ENCODE measurements at regions not wholly inside any gene's neighbourhood (a gene's known extent, or its start where the extent isn't known, plus 50 kb on each side); places are given as distances from the start of the nearest gene placed in this dataset.

- Histone ChIP-seq H3K27me3 (ENCODE audit: insufficient read depth, low read length) (no peaks in the 10 kb centered on the region), H3K4me3 (ENCODE audit: low read depth, low read length, poor library complexity, severe bottlenecking) (no peak overlapping the region), H3K9ac (ENCODE audit: low read length) (no peak overlapping the region), H3K36me3 (ENCODE audit: insufficient read depth, low read length) (no peaks in the 10 kb centered on the region), H3K9me3 (ENCODE audit: low read length) (no peaks in the 10 kb centered on the region), H2AFZ (ENCODE audit: low read length) (no peak overlapping the region), H3K27ac (ENCODE audit: low read depth, low read length, poor library complexity, severe bottlenecking) (no peak overlapping the region), H3F3A (ENCODE audit: insufficient read depth, low read length) (no peaks in the 10 kb centered on the region), H3K4me1 (ENCODE audit: insufficient read depth, low read length, severe bottlenecking) (no peaks in the 10 kb centered on the region), H4K20me1 (ENCODE audit: insufficient read depth, low read length) (no peaks in the 10 kb centered on the region), H3K79me2 (ENCODE audit: insufficient read depth, low read length) (no peaks in the 10 kb centered on the region), H3K4me2 (ENCODE audit: low read length) (no peak overlapping the region), H3K9me2 (ENCODE audit: low read depth, low read length) (no peaks in the 10 kb centered on the region)
- TF ChIP-seq CTCF (IDR thresholded peaks at IDR 0.05; ENCODE audit: low read length) (no peak), EZH2 (IDR thresholded peaks at IDR 0.05; ENCODE audit: borderline replicate concordance, low read length) (no peak)
Measured at GRCh38 chr6:122126894-122127293, 272.6 kb upstream of the HSF2 start.

GRCh38 chr6:122128445-122128844 lies 271.0 kb upstream of the HSF2 start:
- TF ChIP-seq EZH2 (IDR thresholded peaks at IDR 0.05; ENCODE audit: borderline replicate concordance, low read length) = no peak
- no peak for TF ChIP-seq CTCF (IDR thresholded peaks at IDR 0.05; ENCODE audit: low read length)
- Histone ChIP-seq H3F3A (ENCODE audit: insufficient read depth, low read length) (no peaks in the 10 kb centered on the region), H3K4me2 (ENCODE audit: low read length) (no peak overlapping the region), H3K9me2 (ENCODE audit: low read depth, low read length) (no peaks in the 10 kb centered on the region), H3K4me3 (ENCODE audit: low read depth, low read length, poor library complexity, severe bottlenecking) (no peak overlapping the region), H3K27ac (ENCODE audit: low read depth, low read length, poor library complexity, severe bottlenecking) (no peak overlapping the region), H4K20me1 (ENCODE audit: insufficient read depth, low read length) (no peaks in the 10 kb centered on the region), H3K9me3 (ENCODE audit: low read length) (no peaks in the 10 kb centered on the region), H3K79me2 (ENCODE audit: insufficient read depth, low read length) (no peaks in the 10 kb centered on the region), H3K9ac (ENCODE audit: low read length) (no peak overlapping the region), H3K4me1 (ENCODE audit: insufficient read depth, low read length, severe bottlenecking) (no peaks in the 10 kb centered on the region), H3K36me3 (ENCODE audit: insufficient read depth, low read length) (no peaks in the 10 kb centered on the region), H2AFZ (ENCODE audit: low read length) (no peak overlapping the region), H3K27me3 (ENCODE audit: insufficient read depth, low read length) (no peaks in the 10 kb centered on the region)

- Histone ChIP-seq H3K4me3 (ENCODE audit: low read depth, low read length, poor library complexity, severe bottlenecking) (no peak overlapping the region), H3K9me3 (ENCODE audit: low read length) (no peaks in the 10 kb centered on the region), H3K4me1 (ENCODE audit: insufficient read depth, low read length, severe bottlenecking) (no peaks in the 10 kb centered on the region), H3K4me2 (ENCODE audit: low read length) (no peak overlapping the region), H3K27me3 (ENCODE audit: insufficient read depth, low read length) (no peaks in the 10 kb centered on the region), H3K36me3 (ENCODE audit: insufficient read depth, low read length) (no peaks in the 10 kb centered on the region), H3K9me2 (ENCODE audit: low read depth, low read length) (no peaks in the 10 kb centered on the region), H3K9ac (ENCODE audit: low read length) (no peak overlapping the region), H4K20me1 (ENCODE audit: insufficient read depth, low read length) (no peaks in the 10 kb centered on the region), H3K79me2 (ENCODE audit: insufficient read depth, low read length) (no peaks in the 10 kb centered on the region), H2AFZ (ENCODE audit: low read length) (no peak overlapping the region), H3K27ac (ENCODE audit: low read depth, low read length, poor library complexity, severe bottlenecking) (no peak overlapping the region), H3F3A (ENCODE audit: insufficient read depth, low read length) (no peaks in the 10 kb centered on the region)
- TF ChIP-seq EZH2 (IDR thresholded peaks at IDR 0.05; ENCODE audit: borderline replicate concordance, low read length) (no peak), CTCF (IDR thresholded peaks at IDR 0.05; ENCODE audit: low read length) (no peak)
Measured at GRCh38 chr6:122129313-122130025, 270.0 kb upstream of the HSF2 start.

Data from OCI-LY1 (cell line).